ENCODE measurements at regions not wholly inside any gene's neighbourhood (a gene's known extent, or its start where the extent isn't known, plus 50 kb on each side); places are given as distances from the start of the nearest gene placed in this dataset.
"Not testable (repeated sequence)": the region's sequence is repeated elsewhere in the genome, so short reads cannot be mapped to it uniquely, and the experiment has no call there.

- DNase-seq (ENCODE audit: low read depth) = no peak
- Histone ChIP-seq H4K20me1 (ENCODE audit: insufficient read depth, low read length) (no peaks in the 10 kb centered on the region), H3K4me3 (ENCODE audit: insufficient read depth, low read depth, low read length) (no peak overlapping the region), H3K4me2 (ENCODE audit: low read length) (no peak overlapping the region), H3K36me3 (ENCODE audit: insufficient read depth, low read length) (no peaks in the 10 kb centered on the region), H3K9me3 (ENCODE audit: insufficient read depth, low read depth, low read length) (no peaks in the 10 kb centered on the region), H2AFZ (ENCODE audit: low read depth, low read length) (no peak overlapping the region), H3K27me3 (ENCODE audit: insufficient read depth, low read length) (no peaks in the 10 kb centered on the region), H3K9ac (ENCODE audit: low read length) (no peak overlapping the region), H3K4me1 (ENCODE audit: insufficient read depth, low read length) (peaks cover 11% of the 10 kb centered on the region), H3K27ac (ENCODE audit: low read depth, low read length) (no peak overlapping the region), H3K79me2 (ENCODE audit: insufficient read depth, low read length) (no peaks in the 10 kb centered on the region)
- H3K36me3 Mint-ChIP-seq (ENCODE audit: low read depth, unreplicated experiment) = no peaks in the 10 kb centered on the region
- FAIRE-seq = no peak
- peaks cover 13% of the 10 kb centered on the region for H3K4me1 Mint-ChIP-seq (ENCODE audit: low read depth, unreplicated experiment)
- H3K27ac Mint-ChIP-seq (ENCODE audit: unreplicated experiment) = no peak overlapping the region
- TF ChIP-seq EZH2 (IDR thresholded peaks at IDR 0.05; ENCODE audit: insufficient read depth, low read length) (no peak), CTCF (IDR thresholded peaks at IDR 0.05; ENCODE audit: insufficient read depth, low read depth, low read length) (no peak)
- H3K27me3 Mint-ChIP-seq (ENCODE audit: low read depth, unreplicated experiment) = peaks cover 9% of the 10 kb centered on the region
- no peaks in the 10 kb centered on the region for H3K9me3 Mint-ChIP-seq (ENCODE audit: unreplicated experiment)
- no peak overlapping the region for H3K4me3 Mint-ChIP-seq (ENCODE audit: unreplicated experiment)
These were observed 74.6 kb upstream of the LYZL2 start for GRCh38 chr10:30704026-30704600.

GRCh38 chr10:30703446-30703845 is 73.9 kb upstream of the LYZL2 start:
- H3K4me1 ChIP-seq (ENCODE audit: insufficient read depth, low read length) = peaks cover 11% of the 10 kb centered on the region
- not testable (repeated sequence) for H3K4me3 ChIP-seq (ENCODE audit: insufficient read depth, low read depth, low read length); H3K27ac Mint-ChIP-seq (ENCODE audit: unreplicated experiment); H2AFZ ChIP-seq (ENCODE audit: low read depth, low read length); H3K9me3 Mint-ChIP-seq (ENCODE audit: unreplicated experiment); H3K79me2 ChIP-seq (ENCODE audit: insufficient read depth, low read length); H3K9ac ChIP-seq (ENCODE audit: low read length); H3K4me3 Mint-ChIP-seq (ENCODE audit: unreplicated experiment); H3K36me3 Mint-ChIP-seq (ENCODE audit: low read depth, unreplicated experiment); FAIRE-seq; H3K27me3 Mint-ChIP-seq (ENCODE audit: low read depth, unreplicated experiment); H3K9me3 ChIP-seq (ENCODE audit: insufficient read depth, low read depth, low read length); DNase-seq (ENCODE audit: low read depth); H3K27me3 ChIP-seq (ENCODE audit: insufficient read depth, low read length); H3K36me3 ChIP-seq (ENCODE audit: insufficient read depth, low read length); H3K4me2 ChIP-seq (ENCODE audit: low read length); H3K27ac ChIP-seq (ENCODE audit: low read depth, low read length); H4K20me1 ChIP-seq (ENCODE audit: insufficient read depth, low read length)
- H3K4me1 Mint-ChIP-seq (ENCODE audit: low read depth, unreplicated experiment) = peaks cover 13% of the 10 kb centered on the region

GRCh38 chr10:30702860-30703259 is 73.3 kb upstream of the LYZL2 start:
- Histone ChIP-seq H3K4me3 (ENCODE audit: insufficient read depth, low read depth, low read length) (no peak overlapping the region), H3K4me2 (ENCODE audit: low read length) (no peak overlapping the region), H3K9ac (ENCODE audit: low read length) (no peak overlapping the region), H3K36me3 (ENCODE audit: insufficient read depth, low read length) (no peaks in the 10 kb centered on the region), H3K27ac (ENCODE audit: low read depth, low read length) (no peak overlapping the region), H3K27me3 (ENCODE audit: insufficient read depth, low read length) (no peaks in the 10 kb centered on the region), H3K9me3 (ENCODE audit: insufficient read depth, low read depth, low read length) (no peaks in the 10 kb centered on the region), H4K20me1 (ENCODE audit: insufficient read depth, low read length) (no peaks in the 10 kb centered on the region), H2AFZ (ENCODE audit: low read depth, low read length) (no peak overlapping the region), H3K79me2 (ENCODE audit: insufficient read depth, low read length) (no peaks in the 10 kb centered on the region), H3K4me1 (ENCODE audit: insufficient read depth, low read length) (peaks cover 11% of the 10 kb centered on the region)
- Mint-ChIP-seq H3K27me3 (ENCODE audit: low read depth, unreplicated experiment) (peaks cover 8% of the 10 kb centered on the region), H3K4me1 (ENCODE audit: low read depth, unreplicated experiment) (peaks cover 15% of the 10 kb centered on the region), H3K27ac (ENCODE audit: unreplicated experiment) (no peak overlapping the region), H3K4me3 (ENCODE audit: unreplicated experiment) (no peak overlapping the region), H3K9me3 (ENCODE audit: unreplicated experiment) (no peaks in the 10 kb centered on the region), H3K36me3 (ENCODE audit: low read depth, unreplicated experiment) (no peaks in the 10 kb centered on the region)
- TF ChIP-seq EZH2 (IDR thresholded peaks at IDR 0.05; ENCODE audit: insufficient read depth, low read length) = no peak
- TF ChIP-seq CTCF (IDR thresholded peaks at IDR 0.05; ENCODE audit: insufficient read depth, low read depth, low read length) = no peak
- FAIRE-seq (no peak), DNase-seq (ENCODE audit: low read depth) (no peak)

Measured in astrocyte (in vitro differentiated cells and primary cell).